CD4-positive, alpha-beta T cell treated with Interleukin-10 for 1 hour (primary cell): ENCODE measurements at regions not wholly inside any gene's neighbourhood (a gene's known extent, or its start where the extent isn't known, plus 50 kb on each side); places are given as distances from the start of the nearest gene placed in this dataset.
"Not testable (repeated sequence)": the region's sequence is repeated elsewhere in the genome, so short reads cannot be mapped to it uniquely, and the experiment has no call there.

Experiments
- DNase-seq: peaks from one replicate; pipeline ENCODE4 v3.0.0-alpha.2; 2020

GRCh38 chr1:148679050-148679786, 69.4 kb upstream of the NUDT4B start:
- peak; percentile 46 for DNase-seq

GRCh38 chr1:148679787-148680326, 68.7 kb upstream of the NUDT4B start:
- not testable (repeated sequence) for DNase-seq

GRCh38 chr1:148686735-148687134, 61.8 kb upstream of the NUDT4B start:
- DNase-seq = not testable (repeated sequence)

GRCh38 chr1:148687376-148687775, 61.2 kb upstream of the NUDT4B start:
- DNase-seq = not testable (repeated sequence)
